Transverse colon (tissue), 4 donors: ENCODE measurements at regions not wholly inside any gene's neighbourhood (a gene's known extent, or its start where the extent isn't known, plus 50 kb on each side); places are given as distances from the start of the nearest gene placed in this dataset.

Experiments used
- EP300 ChIP-seq: sonication (generic); formaldehyde crosslinking; IDR thresholded peaks from one replicate; pipeline ENCODE4 v1.6.1; 2017; ENCODE audit warnings: antibody characterized with exemption, low read depth
- POLR2A ChIP-seq: fragments of 450-650 bp; IDR thresholded peaks from one replicate; pipeline ENCODE4 v1.6.1; 2016; ENCODE audit warnings: antibody characterized with exemption, mild to moderate bottlenecking, moderate library complexity
- POLR2AphosphoS5 ChIP-seq, 3 donors: sonication (generic); formaldehyde crosslinking; IDR thresholded peaks; one replicate each; pipeline ENCODE4 v1.6.1; 2016; ENCODE audit warnings: antibody characterized with exemption in 3 of 3
- TF ChIP-seq, protein P1 (sequence below), 5 experiments: fragments of 200-600 bp in 3 of 5; fragments of 450-650 bp in 2 of 5; sonication (generic) in 3 of 5; IDR thresholded peaks; 1 replicate in 2 of 5; 2 replicates in 3 of 5; pipeline ENCODE4 v1.5.1; 2016 to 2017; ENCODE audit warnings: antibody characterized with exemption in 5 of 5, inconsistent platforms in 3 of 5, mild to moderate bottlenecking in 2 of 5, moderate library complexity in 1 of 5

GRCh38 chr5:58399951-58400350 lies 59.9 kb downstream of the PLK2 start:
- TF ChIP-seq, protein P1, sequence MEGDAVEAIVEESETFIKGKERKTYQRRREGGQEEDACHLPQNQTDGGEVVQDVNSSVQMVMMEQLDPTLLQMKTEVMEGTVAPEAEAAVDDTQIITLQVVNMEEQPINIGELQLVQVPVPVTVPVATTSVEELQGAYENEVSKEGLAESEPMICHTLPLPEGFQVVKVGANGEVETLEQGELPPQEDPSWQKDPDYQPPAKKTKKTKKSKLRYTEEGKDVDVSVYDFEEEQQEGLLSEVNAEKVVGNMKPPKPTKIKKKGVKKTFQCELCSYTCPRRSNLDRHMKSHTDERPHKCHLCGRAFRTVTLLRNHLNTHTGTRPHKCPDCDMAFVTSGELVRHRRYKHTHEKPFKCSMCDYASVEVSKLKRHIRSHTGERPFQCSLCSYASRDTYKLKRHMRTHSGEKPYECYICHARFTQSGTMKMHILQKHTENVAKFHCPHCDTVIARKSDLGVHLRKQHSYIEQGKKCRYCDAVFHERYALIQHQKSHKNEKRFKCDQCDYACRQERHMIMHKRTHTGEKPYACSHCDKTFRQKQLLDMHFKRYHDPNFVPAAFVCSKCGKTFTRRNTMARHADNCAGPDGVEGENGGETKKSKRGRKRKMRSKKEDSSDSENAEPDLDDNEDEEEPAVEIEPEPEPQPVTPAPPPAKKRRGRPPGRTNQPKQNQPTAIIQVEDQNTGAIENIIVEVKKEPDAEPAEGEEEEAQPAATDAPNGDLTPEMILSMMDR (IDR thresholded peaks at IDR 0.05): no peak
- no peak for TF ChIP-seq POLR2A
- TF ChIP-seq EP300: no peak
- no peak for TF ChIP-seq POLR2AphosphoS5 (IDR thresholded peaks at IDR 0.05)
